Naive thymus-derived CD4-positive, alpha-beta T cell (primary cell): ENCODE measurements at regions not wholly inside any gene's neighbourhood (a gene's known extent, or its start where the extent isn't known, plus 50 kb on each side); places are given as distances from the start of the nearest gene placed in this dataset.

ENCODE experiments used
- ATAC-seq: fragments of 150-1000 bp; cut with Tn5 transposase; 2 replicates; pipeline ENCODE4 v1.10.0; 2021; ENCODE audit warnings: mild to moderate bottlenecking, moderate library complexity
- CTCF ChIA-PET: fragments of 350-600 bp; sonication (Branson Sonifier 250); formaldehyde crosslinking; loops from one replicate; lab custom pipeline; 2021; ENCODE audit warnings: antibody characterized with exemption; lab: Charles Lee
- POLR2A ChIA-PET: fragments of 350-600 bp; sonication (Branson Sonifier 250); formaldehyde crosslinking; loops from one replicate; lab custom pipeline; 2021; ENCODE audit warnings: antibody characterized with exemption, inconsistent platforms; lab: Charles Lee
- DNase-seq, 9 donors: peaks; one replicate each; pipeline versions ENCODE4 v3.0.0 to v3.0.0-alpha.2; 2020 to 2022; ENCODE audit warnings: mixed read lengths in 1 of 9
- H3K27ac ChIP-seq: one replicate; pipeline ENCODE4 v1.7.0; 2013; ENCODE audit warnings: mild to moderate bottlenecking, low read depth, low read length, moderate library complexity
- H3K27me3 ChIP-seq, 2 donors: one replicate each; pipeline ENCODE4 v1.7.0; 2013; ENCODE audit warnings: low read length in 2 of 2, mild to moderate bottlenecking in 2 of 2, moderate library complexity in 2 of 2; ENCODE audit not compliant: control insufficient read depth in 2 of 2, insufficient read depth in 2 of 2
- H3K36me3 ChIP-seq, 3 experiments: 1 replicate in 2 of 3; 2 replicates in 1 of 3; pipeline ENCODE4 v1.7.0; 2013; ENCODE audit warnings: low read length in 3 of 3, mild to moderate bottlenecking in 3 of 3, moderate library complexity in 1 of 3; ENCODE audit not compliant: insufficient read depth in 3 of 3, control insufficient read depth in 2 of 3
- H3K4me1 ChIP-seq, 2 donors: one replicate each; pipeline ENCODE4 v1.7.0; 2013; ENCODE audit warnings: low read length in 2 of 2, mild to moderate bottlenecking in 2 of 2, moderate library complexity in 1 of 2; ENCODE audit not compliant: control insufficient read depth in 2 of 2, insufficient read depth in 2 of 2
- H3K4me3 ChIP-seq: 2 replicates; pipeline ENCODE4 v1.7.0; 2013; ENCODE audit warnings: mild to moderate bottlenecking, low read length
- H3K9me3 ChIP-seq, 3 experiments: 1 replicate in 2 of 3; 2 replicates in 1 of 3; pipeline ENCODE4 v1.7.0; 2013; ENCODE audit warnings: low read length in 3 of 3; ENCODE audit not compliant: control insufficient read depth in 2 of 3
- H3K27ac Mint-ChIP-seq, 9 donors: one replicate each; pipeline ENCODE4 v1.8.0; 2020 to 2022; ENCODE audit warnings: mixed read lengths in 9 of 9, mild to moderate bottlenecking in 8 of 9, moderate library complexity in 5 of 9, inconsistent platforms in 2 of 9
- H3K27me3 Mint-ChIP-seq, 5 donors: one replicate each; pipeline ENCODE4 v1.8.0; 2021 to 2022; ENCODE audit warnings: mixed read lengths in 5 of 5, mild to moderate bottlenecking in 1 of 5
- H3K36me3 Mint-ChIP-seq, 5 donors: one replicate each; pipeline ENCODE4 v1.8.0; 2020 to 2022; ENCODE audit warnings: mixed read lengths in 5 of 5, mild to moderate bottlenecking in 3 of 5, inconsistent platforms in 1 of 5
- H3K4me1 Mint-ChIP-seq, 7 donors: one replicate each; pipeline ENCODE4 v1.8.0; 2020 to 2022; ENCODE audit warnings: mixed read lengths in 7 of 7, mild to moderate bottlenecking in 3 of 7, inconsistent platforms in 1 of 7
- H3K4me3 Mint-ChIP-seq, 10 donors: one replicate each; pipeline ENCODE4 v1.8.0; 2020 to 2022; ENCODE audit warnings: mild to moderate bottlenecking in 10 of 10, mixed read lengths in 10 of 10, moderate library complexity in 6 of 10, inconsistent platforms in 2 of 10
- H3K9me3 Mint-ChIP-seq, 11 donors: one replicate each; pipeline ENCODE4 v1.8.0; 2020 to 2022; ENCODE audit warnings: mixed read lengths in 11 of 11, mild to moderate bottlenecking in 4 of 11, inconsistent platforms in 1 of 11, moderate library complexity in 1 of 11
- intact Hi-C, 2 donors: fragments of 100-400 bp; cut with micrococcal nuclease; formaldehyde crosslinking; loops; one replicate each; pipeline ENCODE4 v1.15.1; 2023

DNA sequence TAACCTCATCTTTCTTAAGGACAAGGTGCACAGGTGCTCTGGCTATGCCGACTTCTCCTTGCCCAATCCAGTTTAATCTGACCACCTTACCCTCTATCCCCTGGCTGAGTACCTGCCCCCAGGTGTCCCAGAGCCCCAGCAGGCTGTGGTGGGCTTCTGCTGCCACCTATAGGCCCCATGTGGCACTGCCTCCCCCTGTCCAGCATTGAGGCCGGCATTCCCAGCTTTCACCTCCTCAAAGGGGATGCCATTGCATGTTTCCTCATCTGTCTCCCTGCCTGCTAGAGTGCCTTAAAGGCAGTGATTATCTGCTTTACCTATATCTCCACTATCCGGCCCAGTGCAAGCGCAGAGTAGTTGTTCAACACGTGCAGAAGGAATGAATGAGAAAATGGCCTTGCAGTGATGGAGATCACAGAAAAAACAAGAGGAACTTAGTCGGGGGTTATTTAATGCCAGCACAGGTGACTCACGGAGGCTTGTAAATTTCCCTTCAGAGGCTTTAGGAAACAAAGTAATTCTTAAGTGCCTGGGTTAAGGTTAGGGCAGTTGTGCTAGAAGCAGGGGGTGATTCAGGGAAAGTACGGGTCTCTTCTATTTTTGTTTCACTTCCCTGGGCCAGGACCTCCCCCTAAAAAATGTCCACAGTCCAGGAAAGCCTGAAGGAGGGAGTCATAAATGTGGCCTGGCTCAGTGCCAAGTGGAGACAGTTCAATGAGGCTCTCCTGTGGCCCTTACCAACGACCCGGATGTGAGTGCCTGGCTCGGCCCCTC is 131.8 kb upstream of the NGF start:
- H3K27ac Mint-ChIP-seq = no peak overlapping the region
- no peaks in the 10 kb centered on the region for H3K36me3 Mint-ChIP-seq
- peak in 2 of 9 donors; percentile 11 to 24 for DNase-seq
- Histone ChIP-seq H3K27ac (no peak overlapping the region), H3K36me3 (no peaks in the 10 kb centered on the region), H3K4me3 (no peak overlapping the region), H3K4me1 (no peaks in the 10 kb centered on the region), H3K27me3 (no peaks in the 10 kb centered on the region), H3K9me3 (no peaks in the 10 kb centered on the region)
- peaks cover 0 to 17% (median 9%) of the 10 kb centered on the region in 5 donors for H3K27me3 Mint-ChIP-seq
- ChIA-PET CTCF (interaction anchor here (0.7 to 1.1 kb wide), 3 partner anchors 61 to 332 kb away, joined by 3 read pairs; no protein-coding TSS in a partner anchor), POLR2A (no interaction called here)
- peaks cover 0 to 3% (median 0%) of the 10 kb centered on the region in 11 donors for H3K9me3 Mint-ChIP-seq
- intact Hi-C loops = loop anchor here in 1 of 2 donors (1.0 kb wide), 1 partner anchor 331 kb away; no protein-coding TSS in a partner anchor
- no peak overlapping the region for H3K4me3 Mint-ChIP-seq
- peak; percentile 47 for ATAC-seq
- peaks cover 0 to 6% (median 2%) of the 10 kb centered on the region in 7 donors for H3K4me1 Mint-ChIP-seq

GRCh38 chr1:115467790-115468189 is 129.7 kb upstream of the NGF start:
- H3K27me3 Mint-ChIP-seq = peaks cover 0 to 6% (median 0%) of the 10 kb centered on the region in 5 donors
- ATAC-seq (no peak), DNase-seq (no peak)
- H3K4me1 Mint-ChIP-seq = peaks cover 0 to 6% (median 2%) of the 10 kb centered on the region in 7 donors
- CTCF ChIA-PET = no interaction called here
- no peak overlapping the region for H3K27ac ChIP-seq
- no peak overlapping the region for H3K4me3 Mint-ChIP-seq
- no peaks in the 10 kb centered on the region for H3K27me3 ChIP-seq
- H3K27ac Mint-ChIP-seq = no peak overlapping the region
- no peaks in the 10 kb centered on the region for H3K4me1 ChIP-seq
- no peaks in the 10 kb centered on the region for H3K9me3 ChIP-seq
- H3K4me3 ChIP-seq = no peak overlapping the region
- POLR2A ChIA-PET = no interaction called here
- no peaks in the 10 kb centered on the region for H3K36me3 Mint-ChIP-seq
- no peaks in the 10 kb centered on the region for H3K36me3 ChIP-seq
- intact Hi-C loops = no loop called here
- H3K9me3 Mint-ChIP-seq = peaks cover 0 to 3% (median 0%) of the 10 kb centered on the region in 11 donors

DNA sequence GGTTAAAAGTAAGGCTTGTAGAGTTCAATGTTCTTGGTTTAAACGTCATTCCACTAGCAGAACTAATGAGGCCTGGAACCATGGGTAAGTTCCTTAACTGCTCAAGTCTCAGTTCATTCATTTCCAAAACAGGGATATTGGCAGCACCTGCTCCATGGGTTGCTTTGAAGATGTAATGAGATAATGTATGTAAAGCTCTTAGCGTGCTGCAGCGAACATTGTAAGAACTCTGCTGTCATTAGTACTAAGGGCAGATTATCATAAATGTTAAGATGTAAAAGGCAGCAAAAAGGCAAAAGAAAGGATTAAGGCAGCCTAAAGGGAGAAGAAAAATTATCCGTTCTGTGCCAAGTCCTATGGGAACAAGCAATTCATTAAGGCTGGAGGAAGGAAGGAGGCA is 129.1 kb upstream of the NGF start:
- peaks cover 0 to 3% (median 0%) of the 10 kb centered on the region in 5 donors for H3K27me3 Mint-ChIP-seq
- no peak overlapping the region for H3K27ac Mint-ChIP-seq
- CTCF ChIA-PET = interaction anchor here (1.0 kb wide), 1 partner anchor 328 kb away, joined by 3 read pairs; no protein-coding TSS in a partner anchor
- H3K36me3 Mint-ChIP-seq = no peaks in the 10 kb centered on the region
- intact Hi-C loops = no loop called here
- Histone ChIP-seq H3K36me3 (no peaks in the 10 kb centered on the region), H3K9me3 (no peaks in the 10 kb centered on the region), H3K4me1 (no peaks in the 10 kb centered on the region), H3K4me3 (no peak overlapping the region), H3K27ac (no peak overlapping the region), H3K27me3 (no peaks in the 10 kb centered on the region)
- no peak for DNase-seq
- ATAC-seq = no peak
- peaks cover 0 to 1% (median 0%) of the 10 kb centered on the region in 11 donors for H3K9me3 Mint-ChIP-seq
- peaks cover 0 to 6% (median 2%) of the 10 kb centered on the region in 7 donors for H3K4me1 Mint-ChIP-seq
- POLR2A ChIA-PET = no interaction called here
- no peak overlapping the region for H3K4me3 Mint-ChIP-seq

GRCh38 chr1:115466433-115466832 is 128.4 kb upstream of the NGF start:
- ATAC-seq = no peak
- intact Hi-C loops = no loop called here

DNA sequence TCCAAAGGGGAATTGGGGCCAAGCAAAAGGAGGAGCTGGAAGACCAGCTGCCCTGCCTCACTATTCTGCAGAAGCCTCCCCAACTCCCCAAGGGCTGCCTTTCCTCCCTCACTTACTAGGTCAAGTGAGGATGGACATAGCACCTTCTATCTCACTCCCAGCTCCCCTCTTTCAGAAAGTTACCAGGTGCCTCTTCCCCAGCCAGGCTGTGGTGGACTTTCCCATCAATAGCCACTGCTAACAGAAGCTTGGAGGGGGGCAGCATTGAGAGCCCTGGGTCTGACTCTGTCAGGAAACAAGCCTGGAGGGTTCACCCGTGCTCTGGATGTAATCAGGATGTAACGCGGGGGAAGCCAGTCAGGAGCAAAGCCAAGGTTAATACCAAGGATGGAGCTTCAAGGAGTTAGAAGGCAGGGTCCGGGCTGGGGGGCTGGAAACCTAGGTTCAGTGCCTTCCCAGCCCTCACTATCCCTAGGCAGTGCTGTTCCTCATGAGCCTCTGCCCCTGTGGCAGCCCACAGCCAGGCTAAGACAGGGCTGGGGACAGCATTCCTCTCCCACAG is 127.8 kb upstream of the NGF start:
- H3K27me3 Mint-ChIP-seq = no peaks in the 10 kb centered on the region
- ATAC-seq (no peak), DNase-seq (no peak)
- no peak overlapping the region for H3K27ac Mint-ChIP-seq
- H3K4me1 Mint-ChIP-seq = peaks cover 0 to 6% (median 2%) of the 10 kb centered on the region in 7 donors
- Histone ChIP-seq H3K36me3 (no peaks in the 10 kb centered on the region), H3K27ac (no peak overlapping the region), H3K4me3 (no peak overlapping the region), H3K4me1 (no peaks in the 10 kb centered on the region), H3K9me3 (no peaks in the 10 kb centered on the region), H3K27me3 (no peaks in the 10 kb centered on the region)
- intact Hi-C loops = no loop called here
- no peaks in the 10 kb centered on the region for H3K36me3 Mint-ChIP-seq
- ChIA-PET CTCF (no interaction called here), POLR2A (no interaction called here)
- H3K4me3 Mint-ChIP-seq = no peak overlapping the region
- peaks cover 0 to 1% (median 0%) of the 10 kb centered on the region in 11 donors for H3K9me3 Mint-ChIP-seq

More at GRCh38 chr1:115466433-115466832, 128.4 kb upstream of the NGF start:
- Mint-ChIP-seq H3K9me3 (peaks cover 0 to 1% (median 0%) of the 10 kb centered on the region in 11 donors), H3K4me3 (no peak overlapping the region), H3K4me1 (peaks cover 0 to 6% (median 2%) of the 10 kb centered on the region in 7 donors), H3K27ac (no peak overlapping the region), H3K27me3 (no peaks in the 10 kb centered on the region), H3K36me3 (no peaks in the 10 kb centered on the region)
- Histone ChIP-seq H3K4me3 (no peak overlapping the region), H3K4me1 (no peaks in the 10 kb centered on the region), H3K9me3 (no peaks in the 10 kb centered on the region), H3K27me3 (no peaks in the 10 kb centered on the region), H3K27ac (no peak overlapping the region), H3K36me3 (no peaks in the 10 kb centered on the region)
- no peak for DNase-seq
- CTCF ChIA-PET = interaction anchor here (1.0 kb wide), 1 partner anchor 327 kb away, joined by 3 read pairs; no protein-coding TSS in a partner anchor
- POLR2A ChIA-PET = no interaction called here

GRCh38 chr1:115463347-115463746 is 125.3 kb upstream of the NGF start:
- ATAC-seq = no peak
- no peak for DNase-seq
- ChIA-PET POLR2A (no interaction called here), CTCF (no interaction called here)
- H3K27ac ChIP-seq = no peak overlapping the region
- H3K36me3 ChIP-seq = no peaks in the 10 kb centered on the region
- no peak overlapping the region for H3K27ac Mint-ChIP-seq
- no peaks in the 10 kb centered on the region for H3K4me1 ChIP-seq
- H3K4me3 Mint-ChIP-seq = no peak overlapping the region
- H3K4me3 ChIP-seq = no peak overlapping the region
- intact Hi-C loops = no loop called here
- H3K9me3 ChIP-seq = no peaks in the 10 kb centered on the region
- no peaks in the 10 kb centered on the region for H3K27me3 ChIP-seq
- H3K36me3 Mint-ChIP-seq = no peaks in the 10 kb centered on the region
- peaks cover 0 to 1% (median 0%) of the 10 kb centered on the region in 7 donors for H3K4me1 Mint-ChIP-seq
- peaks cover 0 to 1% (median 0%) of the 10 kb centered on the region in 11 donors for H3K9me3 Mint-ChIP-seq
- peaks cover 0 to 3% (median 0%) of the 10 kb centered on the region in 5 donors for H3K27me3 Mint-ChIP-seq
